ENCODE measurements at regions not wholly inside any gene's neighbourhood (a gene's known extent, or its start where the extent isn't known, plus 50 kb on each side); places are given as distances from the start of the nearest gene placed in this dataset.

DNA sequence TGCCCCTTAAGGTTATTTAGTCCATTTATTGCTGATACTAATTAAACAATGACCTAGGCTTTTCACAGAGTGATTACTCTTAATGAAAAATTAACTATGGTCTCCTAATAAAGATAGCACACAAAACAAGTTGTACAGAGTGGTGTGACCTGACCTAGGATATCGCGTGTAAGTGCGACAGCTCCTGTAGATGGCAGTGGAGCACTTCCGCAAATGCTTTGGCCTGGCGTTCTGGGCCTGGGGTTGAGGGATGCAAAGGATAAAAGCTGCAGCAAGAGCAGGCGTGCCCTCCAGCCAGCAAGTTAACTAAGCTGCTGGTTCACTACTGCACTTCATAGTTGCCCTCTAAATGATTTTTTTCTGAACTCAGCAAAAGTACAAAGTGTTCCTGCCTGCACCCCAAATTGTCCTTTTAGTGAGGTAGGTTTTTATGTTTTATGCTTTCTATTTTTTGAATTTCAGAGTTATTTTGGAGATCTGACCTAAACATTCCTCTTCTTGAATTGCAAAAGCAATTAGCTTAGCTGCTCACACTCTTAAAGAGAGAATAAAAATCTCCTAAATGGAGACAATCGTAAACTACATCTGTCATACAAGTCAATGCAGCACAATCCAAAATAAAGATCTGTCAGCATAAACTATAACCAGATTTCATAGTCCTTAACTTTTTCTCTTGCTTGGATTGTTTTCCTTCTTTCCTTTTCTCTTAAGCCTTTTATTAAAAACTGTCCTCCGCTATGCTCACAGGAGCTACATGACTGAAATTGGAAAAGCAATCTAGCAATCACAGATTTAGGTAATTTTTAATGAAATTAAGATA is 379.6 kb downstream of the LRIG3 start:
- peak; percentile 85 for DNase-seq

DNA sequence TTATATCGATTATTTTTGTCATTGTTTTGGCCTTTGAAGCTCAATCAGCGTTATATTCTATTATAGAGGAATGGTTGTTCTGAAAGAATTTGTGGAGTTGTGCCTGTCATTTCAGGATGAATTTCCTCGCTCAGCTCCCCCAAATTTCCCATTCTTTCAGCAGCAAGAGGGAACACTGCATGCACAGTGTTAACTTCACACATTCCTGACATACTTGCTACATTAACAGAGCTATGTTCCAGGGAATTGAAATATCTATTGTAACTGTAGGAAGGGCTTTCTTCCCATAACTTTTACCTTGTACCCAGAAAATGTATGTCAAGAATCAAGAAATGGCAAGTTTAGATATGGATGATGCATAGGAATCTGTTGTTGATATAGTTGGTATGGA is 379.0 kb downstream of the LRIG3 start:
- no peak for DNase-seq

DNA sequence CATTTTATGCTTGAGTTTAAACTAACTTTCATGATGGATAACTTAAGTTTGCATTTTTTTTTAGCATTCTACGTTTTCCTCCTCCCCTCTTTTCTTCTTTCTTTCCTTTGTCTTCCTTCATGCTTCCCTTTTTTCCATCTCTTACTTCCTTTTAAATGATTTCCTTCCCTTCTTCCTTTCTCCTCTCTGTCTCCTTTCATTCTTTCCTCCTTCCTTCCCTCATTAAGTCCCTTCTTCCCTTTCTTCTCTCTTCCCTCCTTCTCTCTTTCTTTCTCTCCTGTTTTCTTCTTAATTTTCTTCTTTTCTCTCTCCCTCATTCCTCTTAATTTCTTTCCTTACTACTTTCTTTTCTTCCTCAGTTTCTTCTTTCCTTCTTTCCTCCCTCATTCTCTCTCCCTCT is 376.0 kb downstream of the LRIG3 start:
- no peak for DNase-seq

DNA sequence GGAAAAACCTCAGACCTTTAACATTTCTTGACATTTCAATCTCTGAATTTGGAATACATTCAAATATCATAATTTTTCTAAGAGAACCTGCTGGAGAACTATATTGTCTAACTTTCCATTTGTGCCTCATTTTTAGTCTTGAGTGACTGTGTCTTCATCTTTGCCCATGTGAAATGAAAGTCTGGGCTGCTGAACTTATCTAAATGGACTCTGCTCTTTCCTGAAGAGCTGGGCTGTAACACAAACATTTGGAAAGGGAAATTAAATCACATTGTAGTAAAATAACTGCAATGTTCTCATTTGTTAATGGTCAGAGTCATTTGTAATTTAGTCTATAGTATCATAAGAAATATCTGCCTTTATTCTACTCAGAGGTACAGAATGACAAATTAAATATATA is 373.1 kb downstream of the LRIG3 start:
- DNase-seq: no peak

DNA sequence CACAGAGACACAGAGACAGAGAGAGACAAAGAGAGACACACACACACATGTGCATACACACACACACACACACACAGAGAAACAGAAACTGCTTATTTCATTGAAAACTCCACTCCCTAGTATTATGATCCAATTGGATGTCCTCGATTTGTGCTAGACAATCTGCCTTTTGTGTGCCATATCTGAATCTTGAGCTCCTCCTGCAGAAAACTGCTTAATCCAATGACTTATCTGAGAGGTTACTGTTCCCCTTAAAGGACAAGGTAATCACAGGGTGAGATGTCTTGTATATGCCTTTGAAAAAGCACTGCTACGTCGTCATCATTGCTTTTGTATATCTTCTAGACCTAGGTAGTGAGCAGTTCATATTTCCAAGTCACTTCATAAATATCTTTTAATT is 371.5 kb downstream of the LRIG3 start:
- DNase-seq: no peak

DNA sequence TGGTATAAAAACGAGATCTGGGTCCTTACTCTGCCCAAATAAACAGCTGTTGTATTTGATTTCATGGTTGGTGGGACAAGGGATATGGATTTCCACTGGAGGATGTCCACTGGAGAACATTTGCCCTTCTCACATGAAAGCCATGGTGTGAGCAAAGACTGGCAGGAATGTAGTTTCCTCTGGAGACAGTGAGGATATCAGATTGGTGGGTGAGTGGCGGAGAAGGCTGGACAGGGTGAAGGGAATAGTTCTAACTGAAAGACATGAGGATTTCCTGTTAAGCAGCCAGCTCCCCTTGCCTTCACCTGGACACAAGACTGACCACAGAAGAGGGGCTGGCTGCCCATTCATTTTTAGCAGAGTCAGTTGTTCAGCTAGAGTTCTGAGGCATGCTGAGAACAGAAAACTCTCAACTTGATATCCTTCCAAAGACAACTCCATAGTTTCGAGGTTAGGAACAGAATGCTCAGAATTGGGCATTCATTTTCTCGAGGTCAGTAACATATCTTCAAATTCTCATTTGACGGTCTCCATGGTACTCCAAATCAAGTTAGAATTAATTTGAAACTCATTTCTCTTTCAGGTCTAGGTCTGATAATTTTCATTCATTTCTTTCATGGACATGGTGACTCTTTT is 365.7 kb downstream of the LRIG3 start:
- no peak for DNase-seq

DNA sequence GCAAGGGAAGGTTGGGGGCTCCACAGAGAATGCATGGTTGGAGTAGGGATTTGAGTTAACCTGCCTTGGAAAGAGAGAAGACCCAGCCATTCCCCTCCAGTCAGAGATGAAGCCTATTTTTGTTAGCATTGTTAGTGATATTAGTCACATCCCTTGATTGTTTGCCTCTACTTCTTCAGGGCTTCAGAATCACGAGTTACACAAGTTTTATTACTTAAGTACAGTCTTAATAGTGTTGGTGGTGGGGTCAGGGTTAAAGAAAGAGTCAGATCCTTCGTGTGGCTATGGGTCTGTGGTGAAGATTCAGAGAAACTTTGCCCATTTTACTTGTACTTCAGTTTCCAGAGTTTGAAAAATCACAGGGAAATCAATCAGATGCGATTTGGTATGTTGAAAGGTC is 363.1 kb downstream of the LRIG3 start:
- no peak for DNase-seq

DNA sequence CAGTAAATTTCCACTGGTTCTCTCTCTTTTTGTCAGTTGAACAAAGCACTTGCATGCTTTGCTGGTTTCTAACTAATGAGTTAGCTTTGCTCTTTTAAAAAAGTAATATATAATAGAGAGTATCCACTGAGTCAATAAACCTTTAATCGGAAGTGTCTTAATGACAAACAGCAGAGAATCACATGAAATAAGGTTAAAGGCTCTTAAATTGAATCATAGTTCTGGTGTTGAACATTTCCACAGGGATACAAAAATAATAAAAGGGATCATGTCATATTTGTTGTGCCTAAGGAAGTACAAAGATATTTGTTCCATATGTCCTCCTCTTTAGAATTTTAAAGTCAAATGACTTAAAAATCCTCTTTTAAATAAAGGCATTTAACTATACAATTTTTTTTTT is 362.6 kb downstream of the LRIG3 start:
- no peak for DNase-seq

DNA sequence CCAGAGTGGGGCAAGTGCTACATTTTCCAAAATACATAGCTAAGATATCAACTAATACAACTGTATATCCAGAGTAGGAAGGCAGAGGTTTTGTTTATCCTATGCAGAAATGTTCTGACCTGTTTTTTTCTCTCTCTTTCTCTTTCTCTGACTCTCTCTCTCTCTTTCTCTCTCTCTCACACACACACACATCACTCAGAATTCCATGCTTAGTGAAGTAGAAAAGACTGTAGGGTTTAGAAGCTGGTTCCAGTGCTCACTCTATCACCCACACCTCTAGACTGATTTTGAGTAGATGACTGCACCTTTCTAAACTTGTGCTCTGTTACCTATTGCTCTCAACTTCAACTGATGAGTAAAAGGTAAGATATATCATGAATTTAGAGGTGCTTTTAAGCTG is 356.7 kb downstream of the LRIG3 start:
- no peak for DNase-seq

DNA sequence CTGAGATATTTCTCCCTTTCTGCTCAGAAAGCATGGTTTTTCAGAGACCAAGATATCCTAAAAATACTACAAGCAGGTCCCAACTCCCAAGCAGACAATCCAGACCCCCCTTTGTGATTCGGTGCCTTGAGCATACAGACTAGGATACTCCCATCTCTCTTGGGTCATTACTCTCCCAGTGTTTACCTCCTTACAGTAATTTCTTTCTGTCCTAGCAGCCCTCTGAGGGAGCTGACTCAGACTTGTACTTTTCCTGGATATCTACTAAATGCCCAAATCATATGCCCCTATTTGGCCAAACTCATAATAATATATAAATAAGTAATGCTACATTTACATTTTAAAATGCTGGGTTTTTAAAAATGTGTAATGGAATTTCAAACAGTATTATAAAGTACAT is 355.6 kb downstream of the LRIG3 start:
- DNase-seq: no peak

DNA sequence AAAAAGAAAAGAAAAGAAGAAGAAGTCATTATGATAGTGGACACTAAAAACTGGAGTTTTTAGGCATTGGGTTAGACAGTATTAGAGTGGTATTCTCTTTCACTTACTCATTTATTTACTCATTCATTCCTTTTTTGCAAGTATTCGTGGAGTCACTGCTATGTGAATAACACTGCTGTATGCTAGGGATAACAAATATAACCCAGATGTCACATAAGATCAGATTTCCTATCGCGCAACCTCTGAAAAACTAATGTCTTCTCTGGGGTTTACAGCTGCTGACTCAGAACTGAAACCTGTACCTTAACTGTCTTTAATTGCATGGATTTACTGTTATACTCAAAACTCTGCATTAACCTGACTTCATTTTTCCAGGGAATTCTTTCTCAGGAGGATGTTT is 353.7 kb downstream of the LRIG3 start:
- DNase-seq: no peak

DNA sequence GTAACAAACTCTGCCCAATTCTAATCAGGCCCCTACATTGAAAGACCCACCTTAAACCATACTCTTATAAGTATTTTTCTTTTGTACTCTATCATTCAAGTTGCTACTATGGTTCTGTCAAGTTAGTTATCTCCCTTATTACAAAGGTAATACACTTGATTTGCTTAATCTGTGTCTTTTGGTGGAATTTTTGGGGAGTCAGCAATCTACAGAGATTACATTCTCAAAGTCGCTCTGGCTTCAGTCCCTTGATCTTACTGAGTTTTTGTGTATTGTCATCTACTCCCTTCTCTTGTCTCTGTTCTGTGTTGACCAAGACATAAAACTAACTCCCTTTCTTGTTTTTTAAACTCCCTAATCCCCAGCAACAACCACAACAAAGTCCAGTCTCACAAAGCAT is 353.1 kb downstream of the LRIG3 start:
- DNase-seq: no peak

DNA sequence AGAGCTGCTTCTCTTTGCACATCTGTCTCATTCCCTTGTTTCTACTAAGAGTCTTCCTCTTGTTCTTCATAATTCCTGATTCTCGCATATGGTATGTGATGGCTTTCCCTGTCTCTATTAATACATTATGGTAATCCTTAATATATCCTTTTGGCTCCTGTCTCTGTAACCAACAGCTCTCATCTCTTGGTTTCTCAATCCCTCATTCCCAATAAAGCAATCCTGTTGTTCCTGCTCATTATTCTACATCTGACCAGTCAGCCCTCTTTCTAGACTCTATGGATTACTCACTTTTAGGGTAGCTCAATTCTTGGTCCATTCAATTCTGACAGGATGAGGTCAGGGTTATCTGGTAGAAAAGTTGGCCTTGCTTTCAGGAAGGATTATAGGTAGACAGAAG is 349.9 kb downstream of the LRIG3 start:
- no peak for DNase-seq

DNA sequence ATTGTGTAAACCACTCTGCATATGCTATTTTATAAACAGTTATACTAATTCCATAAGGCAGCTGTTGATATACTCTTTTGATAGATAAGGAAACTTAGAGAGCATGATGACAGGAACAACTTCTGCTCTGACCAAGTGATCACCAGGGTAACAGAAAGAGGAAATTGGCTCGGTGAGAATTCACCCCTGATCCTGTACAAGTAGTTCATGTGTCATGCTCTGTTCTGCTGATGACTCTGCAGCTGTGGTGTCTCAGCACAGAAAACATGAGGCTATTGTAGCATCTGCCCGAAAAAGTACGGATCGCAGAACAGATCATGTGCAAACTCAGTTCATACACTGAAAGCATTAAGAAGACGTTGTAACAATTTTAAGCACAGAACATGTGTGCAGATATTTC is 345.0 kb downstream of the LRIG3 start:
- DNase-seq: peak; percentile 62

DNA sequence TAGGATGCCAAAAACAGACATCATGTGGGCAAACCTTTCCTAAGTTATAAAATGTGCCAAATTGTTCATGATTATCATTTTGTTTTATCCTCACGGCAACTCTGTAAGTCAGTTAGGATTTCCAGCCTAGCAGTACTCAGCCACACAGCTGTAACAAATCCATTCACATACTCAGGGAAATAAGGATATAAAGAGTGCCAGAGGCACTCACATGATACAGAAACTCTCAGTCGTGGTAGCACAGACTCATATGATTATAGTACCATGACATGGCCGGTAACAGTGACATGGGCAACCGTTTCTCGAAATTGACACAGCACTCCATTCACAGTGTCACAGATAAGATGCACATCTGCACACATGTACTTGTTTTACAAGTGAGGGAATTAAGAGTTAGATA is 344.2 kb downstream of the LRIG3 start:
- peak; percentile 21 for DNase-seq

DNA sequence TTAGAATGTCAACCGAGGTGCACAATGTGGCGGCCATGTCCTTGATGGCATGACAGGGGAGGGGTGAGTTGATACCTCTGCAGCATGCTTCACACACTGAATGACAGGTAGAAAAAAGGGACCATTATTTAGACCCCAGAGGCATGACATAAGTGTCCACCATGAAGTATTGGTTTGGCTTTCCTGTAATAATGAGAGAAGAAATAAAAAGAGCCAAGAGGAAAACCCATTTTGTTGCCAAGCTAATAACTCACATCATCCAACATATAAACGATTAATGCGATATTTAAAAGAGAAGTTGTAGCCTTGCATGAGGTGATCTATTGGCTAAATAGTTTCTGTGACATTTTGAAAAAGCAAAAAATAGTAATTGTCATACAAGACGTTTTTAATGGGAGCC is 343.4 kb downstream of the LRIG3 start:
- peak; percentile 50 for DNase-seq

DNA sequence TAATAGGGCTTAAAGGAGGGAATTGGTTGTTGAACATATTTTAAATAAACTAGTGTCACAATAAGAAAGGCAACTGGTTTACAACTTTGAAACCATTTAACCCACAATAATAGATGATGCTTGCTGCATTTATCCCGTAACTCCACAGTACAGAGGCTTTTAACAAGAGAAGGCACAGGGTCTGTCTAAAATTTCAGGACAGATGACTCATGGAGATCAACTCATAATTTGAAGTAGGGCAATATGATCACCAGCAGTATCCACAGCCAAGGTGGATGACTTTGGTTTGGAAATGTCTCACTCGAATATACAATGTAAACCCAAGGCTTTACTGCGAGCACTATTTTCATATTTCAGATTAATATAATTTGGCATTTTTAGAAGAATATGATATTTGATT is 340.2 kb downstream of the LRIG3 start:
- DNase-seq: no peak

DNA sequence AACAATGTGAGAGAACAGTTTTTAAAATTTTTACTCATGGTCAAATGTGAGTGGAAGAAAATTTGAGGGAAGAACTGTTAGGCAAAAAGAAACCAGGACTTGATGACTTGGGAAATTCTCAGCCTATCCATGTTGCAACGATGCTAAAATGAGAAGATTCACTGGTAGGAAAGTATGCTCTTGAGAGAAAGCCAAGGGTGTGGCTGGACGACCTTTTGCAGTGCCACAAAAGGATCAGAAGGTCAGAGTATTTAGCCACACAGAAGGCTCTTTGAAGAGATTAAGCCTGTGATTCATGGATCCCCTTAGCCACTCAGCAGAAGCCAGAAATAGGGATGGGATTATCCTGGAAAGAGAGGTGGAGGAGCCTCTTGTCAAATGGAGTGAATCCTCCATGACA is 336.8 kb downstream of the LRIG3 start:
- no peak for DNase-seq

DNA sequence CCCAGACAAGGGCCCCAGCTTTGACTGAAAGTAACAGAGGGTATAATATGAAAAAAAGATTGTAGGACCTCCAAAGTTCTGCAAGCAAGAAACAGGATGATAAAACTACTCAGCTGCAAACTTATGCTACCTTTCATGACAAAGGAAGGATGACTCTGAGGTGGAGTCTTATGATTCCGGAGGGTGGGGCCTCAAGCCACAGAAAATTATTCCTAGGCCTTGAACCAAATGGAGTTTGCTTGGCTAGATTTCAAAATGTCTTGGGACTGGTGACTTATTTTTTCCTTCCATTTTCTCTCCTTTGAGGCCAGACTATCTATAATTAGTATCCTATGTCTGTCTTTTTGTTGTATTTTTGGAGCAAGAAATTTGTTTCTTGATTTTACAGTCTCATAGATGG is 336.4 kb downstream of the LRIG3 start:
- DNase-seq: no peak

DNA sequence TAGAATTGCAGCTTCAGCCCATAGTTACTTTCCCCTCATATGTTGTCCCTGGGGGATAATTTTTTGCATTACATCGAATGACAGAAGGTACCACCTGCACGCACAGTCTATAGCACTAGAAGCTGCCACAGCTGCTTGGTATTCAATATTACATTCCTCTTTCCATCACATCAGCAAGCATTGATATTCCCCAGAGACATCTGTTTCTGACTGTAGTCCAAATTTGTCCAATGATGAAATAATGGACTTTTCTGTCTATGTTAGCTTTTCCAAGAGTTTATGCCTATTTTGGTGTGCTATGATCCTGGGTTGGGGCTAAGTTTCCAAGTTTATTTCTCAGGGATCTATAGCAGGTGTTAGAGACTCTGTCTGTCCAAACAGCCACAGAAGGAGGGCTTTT is 335.4 kb downstream of the LRIG3 start:
- DNase-seq: no peak

DNA sequence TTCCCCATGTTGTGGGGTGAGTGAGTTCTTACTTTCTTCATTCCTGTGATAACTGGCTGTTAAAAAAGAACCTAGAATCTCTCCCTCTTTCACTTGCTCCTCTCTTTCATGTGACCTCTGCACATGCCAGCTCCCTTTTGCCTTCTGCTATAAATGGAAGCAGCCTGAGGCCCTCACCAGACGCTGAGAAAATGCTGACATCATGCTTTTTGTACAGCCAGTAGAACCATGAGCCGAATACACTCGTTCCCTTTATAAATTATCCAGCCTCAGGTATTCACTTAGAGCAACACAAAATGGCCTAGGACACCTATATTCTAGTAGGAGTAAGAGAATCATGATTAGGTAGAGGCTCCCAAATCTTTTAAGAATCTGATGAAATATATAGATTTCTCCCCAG is 333.5 kb downstream of the LRIG3 start:
- DNase-seq: no peak

DNA sequence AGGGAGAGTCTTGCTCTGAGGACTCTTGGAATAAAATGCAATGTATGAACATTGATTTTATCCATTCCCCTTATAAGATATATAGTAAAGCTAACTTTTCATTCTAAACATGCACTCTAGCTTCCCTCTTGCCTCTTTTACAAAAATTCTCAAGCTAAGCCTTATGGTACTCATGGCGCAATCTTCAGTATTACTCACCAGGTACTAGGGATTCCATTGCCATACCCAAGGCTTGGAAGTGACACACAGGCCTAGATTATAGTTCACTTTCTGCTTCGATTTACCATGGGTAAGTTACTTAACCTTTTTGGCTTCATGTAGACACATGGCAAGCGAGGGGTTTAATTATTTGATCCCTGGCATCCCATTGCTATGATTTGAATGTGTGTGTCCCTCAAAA is 331.5 kb downstream of the LRIG3 start:
- no peak for DNase-seq

DNA sequence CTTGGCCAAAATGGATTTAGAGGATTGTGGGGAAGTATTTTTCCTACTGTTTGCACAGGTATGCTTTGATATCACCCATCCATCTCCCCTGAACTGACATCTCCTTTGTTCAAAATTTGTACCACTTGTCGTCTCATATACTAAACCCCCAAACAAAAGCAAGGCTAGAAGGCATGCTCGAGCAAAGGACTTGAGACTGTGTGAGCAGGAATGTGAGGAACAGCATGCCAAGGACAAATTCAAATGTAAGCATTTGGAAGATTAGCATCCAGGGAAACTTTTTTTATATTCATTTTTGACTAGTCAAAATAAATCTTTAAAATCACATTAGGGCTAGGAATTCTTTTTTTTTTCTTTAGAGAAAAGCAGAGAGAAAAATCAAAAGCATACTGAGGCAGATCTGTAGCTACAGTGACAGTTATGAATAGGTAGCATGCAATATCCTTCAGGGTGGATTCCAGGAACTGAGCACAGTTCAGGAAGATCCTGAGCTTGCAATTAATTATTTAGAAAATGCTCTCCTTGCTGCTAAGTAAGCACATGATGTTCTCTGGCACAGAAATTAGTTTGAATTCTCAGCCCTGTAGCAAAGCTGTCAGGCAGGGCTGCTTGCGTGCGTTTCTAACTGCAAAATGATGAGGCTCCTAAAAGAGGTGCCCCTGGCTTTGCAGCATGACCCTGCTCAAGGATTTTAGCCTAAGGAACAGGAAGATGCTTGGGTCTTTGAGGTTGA is 327.7 kb downstream of the LRIG3 start:
- no peak for DNase-seq

All from hindlimb muscle (tissue), 1 donor.